ENCODE measurements at regions not wholly inside any gene's neighbourhood (a gene's known extent, or its start where the extent isn't known, plus 50 kb on each side); places are given as distances from the start of the nearest gene placed in this dataset.
"Not testable (repeated sequence)": the region's sequence is repeated elsewhere in the genome, so short reads cannot be mapped to it uniquely, and the experiment has no call there.

GRCh38 chr7:76849887-76850563 lies 182.1 kb downstream of the SPDYE17 start:
- DNase-seq; POLR2A ChIA-PET; H3K4me1 Mint-ChIP-seq (ENCODE audit: low read depth): not testable (repeated sequence)

DNA sequence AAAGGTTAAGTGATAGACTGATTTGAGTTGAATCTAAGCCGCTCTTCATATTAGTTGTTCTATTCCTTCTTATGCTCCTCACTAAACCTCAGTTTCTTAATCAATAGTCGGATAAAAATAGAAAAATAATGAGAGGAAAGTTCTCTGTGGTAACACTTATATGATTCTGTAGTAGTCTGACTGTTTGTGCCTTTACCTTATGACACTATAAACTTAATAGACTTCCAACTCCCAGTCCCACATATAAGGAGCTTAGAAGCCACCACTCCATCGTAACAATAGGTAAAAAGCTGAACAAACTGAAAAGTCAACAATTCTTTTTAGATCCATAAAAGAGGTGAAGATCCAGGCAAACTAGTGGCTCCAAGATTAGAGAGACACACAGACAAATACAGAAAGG lies 192.3 kb downstream of the SPDYE17 start:
- H3K4me3 Mint-ChIP-seq; ATAC-seq (ENCODE audit: poor library complexity); intact Hi-C loops (cut with DNase I, micrococcal nuclease): not testable (repeated sequence)

More at GRCh38 chr7:76849887-76850563, 182.1 kb downstream of the SPDYE17 start:
- intact Hi-C loops (cut with DNase I, micrococcal nuclease); ATAC-seq (ENCODE audit: poor library complexity); H3K9me3 Mint-ChIP-seq; H3K4me3 Mint-ChIP-seq; H3K27ac Mint-ChIP-seq; H3K4me1 ChIP-seq (ENCODE audit: insufficient read depth, low read length); H3K36me3 ChIP-seq (ENCODE audit: insufficient read depth, low read length); H3K4me3 ChIP-seq (ENCODE audit: low read length); H3K27me3 Mint-ChIP-seq; H3K27ac ChIP-seq (ENCODE audit: low read depth in 1 of 2, low read length in 2 of 2); H3K27me3 ChIP-seq (ENCODE audit: control insufficient read depth in 1 of 2, insufficient read depth in 2 of 2, low read length in 2 of 2); H3K9me3 ChIP-seq (ENCODE audit: control insufficient read depth in 1 of 2, insufficient read depth in 1 of 2, low read length in 2 of 2); H3K36me3 Mint-ChIP-seq (ENCODE audit: low read depth); CTCF ChIA-PET: not testable (repeated sequence)

GRCh38 chr7:76839214-76839613 lies 192.9 kb downstream of the SPDYE17 start:
- H3K36me3 ChIP-seq (ENCODE audit: insufficient read depth, low read length); H3K36me3 Mint-ChIP-seq (ENCODE audit: low read depth); H3K27ac ChIP-seq (ENCODE audit: low read depth in 1 of 2, low read length in 2 of 2); intact Hi-C loops (cut with DNase I, micrococcal nuclease); H3K4me1 Mint-ChIP-seq (ENCODE audit: low read depth); H3K4me1 ChIP-seq (ENCODE audit: insufficient read depth, low read length); H3K4me3 Mint-ChIP-seq; CTCF ChIA-PET; POLR2A ChIA-PET; H3K27me3 ChIP-seq (ENCODE audit: control insufficient read depth in 1 of 2, insufficient read depth in 2 of 2, low read length in 2 of 2); H3K27ac Mint-ChIP-seq; DNase-seq; H3K9me3 ChIP-seq (ENCODE audit: control insufficient read depth in 1 of 2, insufficient read depth in 1 of 2, low read length in 2 of 2); H3K4me3 ChIP-seq (ENCODE audit: low read length); H3K9me3 Mint-ChIP-seq; ATAC-seq (ENCODE audit: poor library complexity): not testable (repeated sequence)
- H3K27me3 Mint-ChIP-seq: peaks cover 11% of the 10 kb centered on the region

More for the DNA sequence above, 192.3 kb downstream of the SPDYE17 start:
- H3K27ac Mint-ChIP-seq; DNase-seq; H3K36me3 ChIP-seq (ENCODE audit: insufficient read depth, low read length); H3K9me3 Mint-ChIP-seq; POLR2A ChIA-PET; H3K4me1 Mint-ChIP-seq (ENCODE audit: low read depth); H3K27me3 ChIP-seq (ENCODE audit: control insufficient read depth in 1 of 2, insufficient read depth in 2 of 2, low read length in 2 of 2); H3K9me3 ChIP-seq (ENCODE audit: control insufficient read depth in 1 of 2, insufficient read depth in 1 of 2, low read length in 2 of 2); H3K4me3 ChIP-seq (ENCODE audit: low read length); H3K4me1 ChIP-seq (ENCODE audit: insufficient read depth, low read length); H3K36me3 Mint-ChIP-seq (ENCODE audit: low read depth); H3K27ac ChIP-seq (ENCODE audit: low read depth in 1 of 2, low read length in 2 of 2); CTCF ChIA-PET: not testable (repeated sequence)
- peaks cover 11% of the 10 kb centered on the region for H3K27me3 Mint-ChIP-seq

DNA sequence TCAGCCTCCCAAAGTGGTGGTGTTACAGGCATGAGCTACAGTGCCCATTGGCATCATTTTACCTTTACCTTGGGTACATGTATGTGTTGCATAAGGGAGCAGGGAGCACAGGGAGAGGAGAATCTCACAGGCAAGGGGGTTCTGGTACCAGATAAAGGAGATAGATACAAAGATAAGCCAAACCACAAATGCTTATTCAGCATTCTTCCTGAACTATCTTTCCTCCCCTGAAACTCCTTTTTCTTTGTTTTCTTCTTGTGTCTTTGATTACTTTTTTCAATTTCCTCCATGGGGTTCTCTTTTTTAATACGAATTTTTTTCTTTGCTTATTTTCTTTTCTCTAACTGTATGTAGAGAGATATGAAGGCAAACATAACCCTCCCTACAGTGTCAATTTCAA lies 193.8 kb downstream of the SPDYE17 start:
- H3K27ac ChIP-seq (ENCODE audit: low read depth in 1 of 2, low read length in 2 of 2); H3K4me3 ChIP-seq (ENCODE audit: low read length); intact Hi-C loops (cut with DNase I, micrococcal nuclease); CTCF ChIA-PET; DNase-seq; POLR2A ChIA-PET; ATAC-seq (ENCODE audit: poor library complexity); H3K4me1 ChIP-seq (ENCODE audit: insufficient read depth, low read length); H3K4me3 Mint-ChIP-seq; H3K27ac Mint-ChIP-seq; H3K4me1 Mint-ChIP-seq (ENCODE audit: low read depth); H3K36me3 ChIP-seq (ENCODE audit: insufficient read depth, low read length); H3K9me3 ChIP-seq (ENCODE audit: control insufficient read depth in 1 of 2, insufficient read depth in 1 of 2, low read length in 2 of 2); H3K9me3 Mint-ChIP-seq; H3K27me3 ChIP-seq (ENCODE audit: control insufficient read depth in 1 of 2, insufficient read depth in 2 of 2, low read length in 2 of 2); H3K36me3 Mint-ChIP-seq (ENCODE audit: low read depth): not testable (repeated sequence)
- peaks cover 11% of the 10 kb centered on the region for H3K27me3 Mint-ChIP-seq

DNA sequence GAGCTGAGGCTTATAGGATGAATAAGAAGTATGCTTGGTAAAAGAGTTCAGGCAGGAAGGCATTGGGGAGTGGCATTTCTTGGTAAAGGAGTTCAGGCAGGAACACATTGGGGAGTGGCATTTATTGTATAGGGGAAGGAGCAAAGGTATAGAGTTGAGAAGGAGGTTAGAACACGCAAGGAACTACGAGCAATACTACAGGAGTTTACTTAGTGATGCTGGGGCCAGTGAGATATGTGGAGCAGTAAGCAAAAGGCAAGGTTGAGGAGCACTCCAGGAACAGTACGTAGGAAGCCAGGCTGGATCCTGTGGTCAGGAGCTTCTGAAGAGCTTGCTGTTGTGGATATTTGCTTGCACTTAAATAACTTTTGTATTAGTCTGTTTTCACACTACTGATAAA lies 202.2 kb upstream of the POMZP3 start:
- H3K4me3 Mint-ChIP-seq; H3K36me3 ChIP-seq (ENCODE audit: insufficient read depth, low read length); intact Hi-C loops (cut with DNase I, micrococcal nuclease); H3K4me3 ChIP-seq (ENCODE audit: low read length); ATAC-seq (ENCODE audit: poor library complexity); CTCF ChIA-PET; H3K9me3 Mint-ChIP-seq; H3K9me3 ChIP-seq (ENCODE audit: control insufficient read depth in 1 of 2, insufficient read depth in 1 of 2, low read length in 2 of 2); H3K4me1 ChIP-seq (ENCODE audit: insufficient read depth, low read length); H3K27me3 ChIP-seq (ENCODE audit: control insufficient read depth in 1 of 2, insufficient read depth in 2 of 2, low read length in 2 of 2); H3K36me3 Mint-ChIP-seq (ENCODE audit: low read depth); POLR2A ChIA-PET; DNase-seq; H3K27ac Mint-ChIP-seq; H3K4me1 Mint-ChIP-seq (ENCODE audit: low read depth); H3K27ac ChIP-seq (ENCODE audit: low read depth in 1 of 2, low read length in 2 of 2): not testable (repeated sequence)
- peaks cover 14% of the 10 kb centered on the region for H3K27me3 Mint-ChIP-seq

DNA sequence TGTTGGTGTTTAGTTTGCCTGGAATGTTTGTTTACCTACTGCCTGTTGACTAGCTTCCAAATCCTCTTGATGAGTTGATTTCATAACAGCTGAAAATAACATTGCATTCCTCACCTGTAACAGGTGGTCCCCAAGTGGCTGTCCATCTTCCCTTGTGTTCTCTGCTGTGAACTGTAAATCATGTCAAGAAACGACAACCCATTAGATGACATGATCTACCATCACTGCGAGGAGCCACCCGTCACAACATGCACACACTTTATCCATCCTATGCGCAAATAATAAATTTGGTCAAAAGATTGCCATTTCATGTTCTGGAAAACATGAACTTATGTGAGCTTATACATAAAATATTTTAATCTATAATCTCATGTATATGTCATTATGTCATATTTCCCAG lies 199.1 kb upstream of the POMZP3 start:
- H3K36me3 ChIP-seq (ENCODE audit: insufficient read depth, low read length); ATAC-seq (ENCODE audit: poor library complexity); H3K9me3 Mint-ChIP-seq; DNase-seq; intact Hi-C loops (cut with DNase I, micrococcal nuclease); H3K27ac ChIP-seq (ENCODE audit: low read depth in 1 of 2, low read length in 2 of 2); CTCF ChIA-PET; H3K4me1 ChIP-seq (ENCODE audit: insufficient read depth, low read length); H3K27ac Mint-ChIP-seq; H3K9me3 ChIP-seq (ENCODE audit: control insufficient read depth in 1 of 2, insufficient read depth in 1 of 2, low read length in 2 of 2); H3K4me1 Mint-ChIP-seq (ENCODE audit: low read depth); H3K27me3 ChIP-seq (ENCODE audit: control insufficient read depth in 1 of 2, insufficient read depth in 2 of 2, low read length in 2 of 2); POLR2A ChIA-PET; H3K4me3 ChIP-seq (ENCODE audit: low read length); H3K4me3 Mint-ChIP-seq; H3K36me3 Mint-ChIP-seq (ENCODE audit: low read depth): not testable (repeated sequence)
- H3K27me3 Mint-ChIP-seq: peaks cover 14% of the 10 kb centered on the region

- H3K9me3 Mint-ChIP-seq: not testable (repeated sequence)
- POLR2A ChIA-PET: interaction anchor here (0.6 kb wide), 1 partner anchor 907 kb away, joined by 3 read pairs; no protein-coding TSS in a partner anchor
Observed at GRCh38 chr7:76809856-76810255, 182.8 kb upstream of the POMZP3 start.

More at GRCh38 chr7:76809856-76810255, 182.8 kb upstream of the POMZP3 start:
- intact Hi-C loops (cut with DNase I, micrococcal nuclease); H3K4me3 ChIP-seq (ENCODE audit: low read length); H3K4me1 Mint-ChIP-seq (ENCODE audit: low read depth); H3K27ac ChIP-seq (ENCODE audit: low read depth in 1 of 2, low read length in 2 of 2); DNase-seq; ATAC-seq (ENCODE audit: poor library complexity); H3K36me3 Mint-ChIP-seq (ENCODE audit: low read depth); H3K9me3 ChIP-seq (ENCODE audit: control insufficient read depth in 1 of 2, insufficient read depth in 1 of 2, low read length in 2 of 2); H3K27ac Mint-ChIP-seq; H3K36me3 ChIP-seq (ENCODE audit: insufficient read depth, low read length); H3K27me3 ChIP-seq (ENCODE audit: control insufficient read depth in 1 of 2, insufficient read depth in 2 of 2, low read length in 2 of 2); H3K4me3 Mint-ChIP-seq; H3K27me3 Mint-ChIP-seq; CTCF ChIA-PET; H3K4me1 ChIP-seq (ENCODE audit: insufficient read depth, low read length): not testable (repeated sequence)
